ENCODE measurements at regions not wholly inside any gene's neighbourhood (a gene's known extent, or its start where the extent isn't known, plus 50 kb on each side); places are given as distances from the start of the nearest gene placed in this dataset.
"Not testable (repeated sequence)": the region's sequence is repeated elsewhere in the genome, so short reads cannot be mapped to it uniquely, and the experiment has no call there.

GRCh38 chr1:95520390-95520789, 286.4 kb downstream of the RWDD3 start:
- 97% methylated on average over 2 of the region's 2 CpGs for WGBS
- no peak overlapping the region for H3K9ac ChIP-seq (ENCODE audit: low read depth, low read length)
- H3K36me3 ChIP-seq (ENCODE audit: insufficient read depth, low read length) = no peaks in the 10 kb centered on the region
- H3K27ac ChIP-seq (ENCODE audit: low read depth, low read length) = no peak overlapping the region
- H3K4me1 ChIP-seq (ENCODE audit: insufficient read depth, low read length) = peaks cover 28% of the 10 kb centered on the region
- H3K27me3 ChIP-seq (ENCODE audit: insufficient read depth, low read length) = no peaks in the 10 kb centered on the region
- no peak overlapping the region for H3K4me3 ChIP-seq (ENCODE audit: low read length)
- peaks cover 41% of the 10 kb centered on the region for H3K9me3 ChIP-seq (ENCODE audit: insufficient read depth, low read depth, low read length)

- Histone ChIP-seq H3K27me3 (ENCODE audit: insufficient read depth, low read length) (no peaks in the 10 kb centered on the region), H3K9me3 (ENCODE audit: insufficient read depth, low read depth, low read length) (no peaks in the 10 kb centered on the region)
- 73% methylated on average over 1 of the region's 1 CpG for WGBS
Measured at GRCh38 chr1:95532335-95532734, 298.3 kb downstream of the RWDD3 start.

GRCh38 chr1:95534985-95535384, 301.0 kb downstream of the RWDD3 start:
- Histone ChIP-seq H3K36me3 (ENCODE audit: insufficient read depth, low read length) (no peaks in the 10 kb centered on the region), H3K9ac (ENCODE audit: low read depth, low read length) (no peak overlapping the region), H3K4me1 (ENCODE audit: insufficient read depth, low read length) (no peaks in the 10 kb centered on the region), H3K9me3 (ENCODE audit: insufficient read depth, low read depth, low read length) (no peaks in the 10 kb centered on the region), H3K27ac (ENCODE audit: low read depth, low read length) (no peak overlapping the region), H3K27me3 (ENCODE audit: insufficient read depth, low read length) (no peaks in the 10 kb centered on the region), H3K4me3 (ENCODE audit: low read length) (no peak overlapping the region)
- WGBS = 91% methylated on average over 5 of the region's 5 CpGs

More at GRCh38 chr1:95532335-95532734, 298.3 kb downstream of the RWDD3 start:
- Histone ChIP-seq H3K4me1 (ENCODE audit: insufficient read depth, low read length) (no peaks in the 10 kb centered on the region), H3K9ac (ENCODE audit: low read depth, low read length) (no peak overlapping the region), H3K27ac (ENCODE audit: low read depth, low read length) (no peak overlapping the region), H3K36me3 (ENCODE audit: insufficient read depth, low read length) (no peaks in the 10 kb centered on the region), H3K4me3 (ENCODE audit: low read length) (no peak overlapping the region)

GRCh38 chr1:95535614-95536013, 301.6 kb downstream of the RWDD3 start:
- H3K9me3 ChIP-seq (ENCODE audit: insufficient read depth, low read depth, low read length) = no peaks in the 10 kb centered on the region
- H3K27me3 ChIP-seq (ENCODE audit: insufficient read depth, low read length) = no peaks in the 10 kb centered on the region
- H3K9ac ChIP-seq (ENCODE audit: low read depth, low read length) = no peak overlapping the region
- H3K4me3 ChIP-seq (ENCODE audit: low read length) = no peak overlapping the region
- WGBS = 95% methylated on average over 4 of the region's 4 CpGs
- no peaks in the 10 kb centered on the region for H3K36me3 ChIP-seq (ENCODE audit: insufficient read depth, low read length)
- H3K27ac ChIP-seq (ENCODE audit: low read depth, low read length) = no peak overlapping the region
- H3K4me1 ChIP-seq (ENCODE audit: insufficient read depth, low read length) = no peaks in the 10 kb centered on the region

- WGBS = 98% methylated on average over 4 of the region's 5 CpGs
- H3K27ac ChIP-seq (ENCODE audit: low read depth, low read length) = no peak overlapping the region
- H3K36me3 ChIP-seq (ENCODE audit: insufficient read depth, low read length) = no peaks in the 10 kb centered on the region
- no peaks in the 10 kb centered on the region for H3K4me1 ChIP-seq (ENCODE audit: insufficient read depth, low read length)
- no peak overlapping the region for H3K4me3 ChIP-seq (ENCODE audit: low read length)
- no peaks in the 10 kb centered on the region for H3K9me3 ChIP-seq (ENCODE audit: insufficient read depth, low read depth, low read length)
- H3K9ac ChIP-seq (ENCODE audit: low read depth, low read length) = no peak overlapping the region
- H3K27me3 ChIP-seq (ENCODE audit: insufficient read depth, low read length) = no peaks in the 10 kb centered on the region
Measured at GRCh38 chr1:95536501-95536900, 302.5 kb downstream of the RWDD3 start.

GRCh38 chr1:95537176-95537575, 303.2 kb downstream of the RWDD3 start:
- Histone ChIP-seq H3K27me3 (ENCODE audit: insufficient read depth, low read length) (no peaks in the 10 kb centered on the region), H3K4me1 (ENCODE audit: insufficient read depth, low read length) (no peaks in the 10 kb centered on the region), H3K36me3 (ENCODE audit: insufficient read depth, low read length) (no peaks in the 10 kb centered on the region), H3K27ac (ENCODE audit: low read depth, low read length) (no peak overlapping the region), H3K9me3 (ENCODE audit: insufficient read depth, low read depth, low read length) (no peaks in the 10 kb centered on the region), H3K4me3 (ENCODE audit: low read length) (no peak overlapping the region), H3K9ac (ENCODE audit: low read depth, low read length) (no peak overlapping the region)
- WGBS = 98% methylated on average over 3 of the region's 3 CpGs

GRCh38 chr1:95538242-95538641, 304.2 kb downstream of the RWDD3 start:
- H3K36me3 ChIP-seq (ENCODE audit: insufficient read depth, low read length); H3K4me1 ChIP-seq (ENCODE audit: insufficient read depth, low read length); H3K9ac ChIP-seq (ENCODE audit: low read depth, low read length); H3K27ac ChIP-seq (ENCODE audit: low read depth, low read length); H3K4me3 ChIP-seq (ENCODE audit: low read length); H3K27me3 ChIP-seq (ENCODE audit: insufficient read depth, low read length); H3K9me3 ChIP-seq (ENCODE audit: insufficient read depth, low read depth, low read length): not testable (repeated sequence)
- 97% methylated on average over 7 of the region's 7 CpGs for WGBS

- WGBS = 89% methylated on average over 2 of the region's 2 CpGs
- Histone ChIP-seq H3K4me1 (ENCODE audit: insufficient read depth, low read length) (no peaks in the 10 kb centered on the region), H3K9ac (ENCODE audit: low read depth, low read length) (no peak overlapping the region), H3K36me3 (ENCODE audit: insufficient read depth, low read length) (no peaks in the 10 kb centered on the region), H3K27me3 (ENCODE audit: insufficient read depth, low read length) (no peaks in the 10 kb centered on the region), H3K27ac (ENCODE audit: low read depth, low read length) (no peak overlapping the region), H3K4me3 (ENCODE audit: low read length) (no peak overlapping the region), H3K9me3 (ENCODE audit: insufficient read depth, low read depth, low read length) (no peaks in the 10 kb centered on the region)
Measured at GRCh38 chr1:95542936-95543335, 308.9 kb downstream of the RWDD3 start.

GRCh38 chr1:95547005-95547404, 313.0 kb downstream of the RWDD3 start:
- Histone ChIP-seq H3K4me3 (ENCODE audit: low read length) (no peak overlapping the region), H3K27ac (ENCODE audit: low read depth, low read length) (no peak overlapping the region), H3K4me1 (ENCODE audit: insufficient read depth, low read length) (no peaks in the 10 kb centered on the region), H3K9ac (ENCODE audit: low read depth, low read length) (no peak overlapping the region), H3K9me3 (ENCODE audit: insufficient read depth, low read depth, low read length) (no peaks in the 10 kb centered on the region), H3K27me3 (ENCODE audit: insufficient read depth, low read length) (no peaks in the 10 kb centered on the region), H3K36me3 (ENCODE audit: insufficient read depth, low read length) (no peaks in the 10 kb centered on the region)
- WGBS = 100% methylated on average over 2 of the region's 2 CpGs

GRCh38 chr1:95548211-95548610, 314.2 kb downstream of the RWDD3 start:
- 82% methylated on average over 1 of the region's 1 CpG for WGBS
- no peaks in the 10 kb centered on the region for H3K4me1 ChIP-seq (ENCODE audit: insufficient read depth, low read length)

GRCh38 chr1:95551201-95551600, 317.2 kb downstream of the RWDD3 start:
- H3K9me3 ChIP-seq (ENCODE audit: insufficient read depth, low read depth, low read length) = peaks cover 3% of the 10 kb centered on the region; the same call in 1 of the 2 replicates
- no peak overlapping the region for H3K9ac ChIP-seq (ENCODE audit: low read depth, low read length)
- no peak overlapping the region for H3K27ac ChIP-seq (ENCODE audit: low read depth, low read length)
- no peaks in the 10 kb centered on the region for H3K36me3 ChIP-seq (ENCODE audit: insufficient read depth, low read length)
- no peaks in the 10 kb centered on the region for H3K4me1 ChIP-seq (ENCODE audit: insufficient read depth, low read length)
- H3K4me3 ChIP-seq (ENCODE audit: low read length) = no peak overlapping the region
- H3K27me3 ChIP-seq (ENCODE audit: insufficient read depth, low read length) = no peaks in the 10 kb centered on the region

More at GRCh38 chr1:95548211-95548610, 314.2 kb downstream of the RWDD3 start:
- H3K27me3 ChIP-seq (ENCODE audit: insufficient read depth, low read length) = no peaks in the 10 kb centered on the region
- H3K27ac ChIP-seq (ENCODE audit: low read depth, low read length) = no peak overlapping the region
- H3K9me3 ChIP-seq (ENCODE audit: insufficient read depth, low read depth, low read length) = no peaks in the 10 kb centered on the region
- no peak overlapping the region for H3K9ac ChIP-seq (ENCODE audit: low read depth, low read length)
- H3K4me3 ChIP-seq (ENCODE audit: low read length) = no peak overlapping the region
- no peaks in the 10 kb centered on the region for H3K36me3 ChIP-seq (ENCODE audit: insufficient read depth, low read length)

- H3K9me3 ChIP-seq (ENCODE audit: insufficient read depth, low read depth, low read length) = peaks cover 16% of the 10 kb centered on the region; the same call in 1 of the 2 replicates
- no peaks in the 10 kb centered on the region for H3K4me1 ChIP-seq (ENCODE audit: insufficient read depth, low read length)
- H3K4me3 ChIP-seq (ENCODE audit: low read length) = no peak overlapping the region
- no peak overlapping the region for H3K9ac ChIP-seq (ENCODE audit: low read depth, low read length)
- H3K27ac ChIP-seq (ENCODE audit: low read depth, low read length) = no peak overlapping the region
- H3K36me3 ChIP-seq (ENCODE audit: insufficient read depth, low read length) = no peaks in the 10 kb centered on the region
- WGBS = 92% methylated on average over 4 of the region's 5 CpGs
- H3K27me3 ChIP-seq (ENCODE audit: insufficient read depth, low read length) = no peaks in the 10 kb centered on the region
Measured at GRCh38 chr1:95553595-95553994, 319.6 kb downstream of the RWDD3 start.
